ENCODE measurements at regions not wholly inside any gene's neighbourhood (a gene's known extent, or its start where the extent isn't known, plus 50 kb on each side); places are given as distances from the start of the nearest gene placed in this dataset.

GRCh38 chr13:73401769-73402168 is 343.0 kb downstream of the KLF5 start:
- intact Hi-C loops (cut with DNase I) = loop anchor here (10.0 kb wide), 1 partner anchor 273 kb away; no protein-coding TSS in a partner anchor
- Histone ChIP-seq H3K4me3 (no peak overlapping the region), H3K36me3 (no peaks in the 10 kb centered on the region), H3K27ac (no peak overlapping the region), H3K9me3 (no peaks in the 10 kb centered on the region), H3K9ac (ENCODE audit: low read depth in 2 of 2, low read length in 2 of 2) (no peak overlapping the region), H3K27me3 (no peaks in the 10 kb centered on the region), H3K4me1 (peaks cover 7% of the 10 kb centered on the region)
- TF ChIP-seq CTCF (IDR thresholded peaks at IDR 0.05) = no peak
- DNase-seq = no peak

- peak overlapping the region; percentile 77 for H3K27ac ChIP-seq
- no peak overlapping the region for H3K4me3 ChIP-seq
Measured at GRCh38 chr13:73399347-73400216, 340.8 kb downstream of the KLF5 start.

GRCh38 chr13:73397496-73398305 is 338.9 kb downstream of the KLF5 start:
- Histone ChIP-seq H3K27me3 (no peaks in the 10 kb centered on the region), H3K9ac (ENCODE audit: low read depth in 2 of 2, low read length in 2 of 2) (peak overlapping the region in 1 of 2 donors; percentile 59), H3K27ac (peak overlapping the region; percentile 77), H3K36me3 (no peaks in the 10 kb centered on the region), H3K9me3 (no peaks in the 10 kb centered on the region), H3K4me3 (no peak overlapping the region), H3K4me1 (peaks cover 7% of the 10 kb centered on the region)
- DNase-seq = peak; percentile 59
- no peak for TF ChIP-seq CTCF (IDR thresholded peaks at IDR 0.05)
- intact Hi-C loops (cut with DNase I) = no loop called here

More at GRCh38 chr13:73399347-73400216, 340.8 kb downstream of the KLF5 start:
- no peak overlapping the region for H3K9ac ChIP-seq (ENCODE audit: low read depth in 2 of 2, low read length in 2 of 2)
- H3K36me3 ChIP-seq = no peaks in the 10 kb centered on the region
- TF ChIP-seq CTCF (IDR thresholded peaks at IDR 0.05) = no peak
- H3K27me3 ChIP-seq = no peaks in the 10 kb centered on the region
- no peaks in the 10 kb centered on the region for H3K9me3 ChIP-seq
- peak; percentile 81 for DNase-seq
- H3K4me1 ChIP-seq = peaks cover 7% of the 10 kb centered on the region
- intact Hi-C loops (cut with DNase I) = loop anchor here (10.0 kb wide), 1 partner anchor 275 kb away; no protein-coding TSS in a partner anchor

- no peak for DNase-seq
- Histone ChIP-seq H3K4me1 (peaks cover 7% of the 10 kb centered on the region), H3K9ac (ENCODE audit: low read depth in 2 of 2, low read length in 2 of 2) (no peak overlapping the region), H3K27me3 (no peaks in the 10 kb centered on the region), H3K9me3 (no peaks in the 10 kb centered on the region), H3K36me3 (no peaks in the 10 kb centered on the region), H3K27ac (no peak overlapping the region), H3K4me3 (no peak overlapping the region)
- TF ChIP-seq CTCF (IDR thresholded peaks at IDR 0.05) = no peak
- intact Hi-C loops (cut with DNase I) = no loop called here
Measured at GRCh38 chr13:73394066-73394465, 335.3 kb downstream of the KLF5 start.

- TF ChIP-seq CTCF (IDR thresholded peaks at IDR 0.05) = no peak
- no peak for DNase-seq
- H3K9me3 ChIP-seq = no peaks in the 10 kb centered on the region
- H3K27me3 ChIP-seq = no peaks in the 10 kb centered on the region
- no peaks in the 10 kb centered on the region for H3K36me3 ChIP-seq
- H3K9ac ChIP-seq (ENCODE audit: low read depth in 2 of 2, low read length in 2 of 2) = no peak overlapping the region
- intact Hi-C loops (cut with DNase I) = no loop called here
- no peak overlapping the region for H3K27ac ChIP-seq
- no peak overlapping the region for H3K4me3 ChIP-seq
- H3K4me1 ChIP-seq = no peaks in the 10 kb centered on the region
Measured at GRCh38 chr13:73390100-73390499, 331.3 kb downstream of the KLF5 start.

Data from colonic mucosa (tissue), 4 donors.